NCI-H69 (cell line): ENCODE measurements at regions not wholly inside any gene's neighbourhood (a gene's known extent, or its start where the extent isn't known, plus 50 kb on each side); places are given as distances from the start of the nearest gene placed in this dataset.
A peak's percentile ranks its signal among the peaks of the same experiment; 100 is the strongest.
"Not testable (repeated sequence)": the region's sequence is repeated elsewhere in the genome, so short reads cannot be mapped to it uniquely, and the experiment has no call there.

Experiments used
- DNase-seq: peaks from one replicate; lab custom pipeline; 2025; lab: John Stamatoyannopoulos, UW

GRCh38 chr11:122022646-122023045 lies 93.4 kb downstream of the BLID start:
- DNase-seq, result no peak

- DNase-seq, result peak; percentile 5
These were observed 95.1 kb downstream of the BLID start for GRCh38 chr11:122020902-122021301.

- DNase-seq, result no peak
These were observed 95.9 kb downstream of the BLID start for GRCh38 chr11:122019908-122020694.

GRCh38 chr11:122007601-122008071 lies 108.4 kb downstream of the BLID start:
- DNase-seq, result no peak

- no peak for DNase-seq
These were observed 111.6 kb downstream of the BLID start for GRCh38 chr11:122004446-122004845.

- no peak for DNase-seq
These were observed 113.1 kb downstream of the BLID start for GRCh38 chr11:122002926-122003325.

- no peak for DNase-seq
These were observed 114.0 kb downstream of the BLID start for GRCh38 chr11:122002047-122002446.

- no peak for DNase-seq
These were observed 116.4 kb downstream of the BLID start for GRCh38 chr11:121999651-122000050.

- no peak for DNase-seq
These were observed 119.4 kb downstream of the BLID start for GRCh38 chr11:121996574-121996973.

GRCh38 chr11:121983901-121984300 lies 132.1 kb downstream of the BLID start:
- peak; percentile 8 for DNase-seq

GRCh38 chr11:121977914-121978313 lies 138.1 kb downstream of the BLID start:
- DNase-seq, result not testable (repeated sequence)

GRCh38 chr11:121968638-121969037 lies 147.4 kb downstream of the BLID start:
- DNase-seq, result no peak

GRCh38 chr11:121967131-121967704 lies 148.8 kb downstream of the BLID start:
- no peak for DNase-seq

- peak; percentile 28 for DNase-seq
These were observed 150.7 kb downstream of the BLID start for GRCh38 chr11:121965330-121965729.

GRCh38 chr11:121964591-121964990 lies 151.4 kb downstream of the BLID start:
- DNase-seq, result peak; percentile 47

- not testable (repeated sequence) for DNase-seq
These were observed 152.2 kb downstream of the BLID start for GRCh38 chr11:121963846-121964245.

GRCh38 chr11:121961321-121961801 lies 154.7 kb downstream of the BLID start:
- DNase-seq, result no peak

GRCh38 chr11:121958971-121959325 lies 157.1 kb downstream of the BLID start:
- no peak for DNase-seq

GRCh38 chr11:121958323-121958970 lies 157.6 kb downstream of the BLID start:
- DNase-seq, result no peak

GRCh38 chr11:121953122-121953521 lies 162.9 kb downstream of the BLID start:
- DNase-seq, result no peak

GRCh38 chr11:121950160-121950559 lies 165.9 kb downstream of the BLID start:
- DNase-seq, result no peak

GRCh38 chr11:121946514-121946913 lies 169.5 kb downstream of the BLID start:
- DNase-seq, result no peak
